Ovary (tissue), 1 donor: ENCODE measurements at regions not wholly inside any gene's neighbourhood (a gene's known extent, or its start where the extent isn't known, plus 50 kb on each side); places are given as distances from the start of the nearest gene placed in this dataset.

Experiments
- EP300 ChIP-seq: sonication (generic); formaldehyde crosslinking; IDR thresholded peaks from one replicate; pipeline ENCODE4 v1.6.1; 2017; ENCODE audit warnings: antibody characterized with exemption
- POLR2A ChIP-seq: fragments of 450-650 bp; IDR thresholded peaks from one replicate; pipeline ENCODE4 v1.6.1; 2017; ENCODE audit warnings: antibody characterized with exemption, mild to moderate bottlenecking, moderate library complexity

- TF ChIP-seq EP300 (no peak), POLR2A (no peak)
These were observed 209.4 kb upstream of the GSE1 start for GRCh38 chr16:85403693-85404092.
